BE2C (cell line): ENCODE measurements at regions not wholly inside any gene's neighbourhood (a gene's known extent, or its start where the extent isn't known, plus 50 kb on each side); places are given as distances from the start of the nearest gene placed in this dataset.

Source experiments
- DNase-seq: peaks from one replicate; pipeline ENCODE4 v3.0.0-alpha.2; 2020
- H3K27me3 ChIP-seq: fragments of 250-450 bp; sonication (Bioruptor Pico); 2 replicates; pipeline ENCODE4 v1.5.1; 2020; ENCODE audit warnings: mild to moderate bottlenecking
- H3K36me3 ChIP-seq: fragments of 250-450 bp; sonication (Bioruptor Pico); 2 replicates; pipeline ENCODE4 v1.5.1; 2020; ENCODE audit warnings: mild to moderate bottlenecking
- H3K4me1 ChIP-seq: fragments of 250-450 bp; sonication (Bioruptor Pico); 2 replicates; pipeline ENCODE4 v1.5.1; 2020
- H3K4me3 ChIP-seq: 2 replicates; pipeline ENCODE4 v1.5.1; 2011; ENCODE audit warnings: low read depth, low read length
- H3K9me3 ChIP-seq: fragments of 250-450 bp; sonication (Bioruptor Pico); 2 replicates; pipeline ENCODE4 v1.5.1; 2020
- TF ChIP-seq, protein P1 (sequence below): IDR thresholded peaks from 2 replicates; pipeline ENCODE4 v1.5.1; 2012; ENCODE audit warnings: mild to moderate bottlenecking, low read depth, low read length

DNA sequence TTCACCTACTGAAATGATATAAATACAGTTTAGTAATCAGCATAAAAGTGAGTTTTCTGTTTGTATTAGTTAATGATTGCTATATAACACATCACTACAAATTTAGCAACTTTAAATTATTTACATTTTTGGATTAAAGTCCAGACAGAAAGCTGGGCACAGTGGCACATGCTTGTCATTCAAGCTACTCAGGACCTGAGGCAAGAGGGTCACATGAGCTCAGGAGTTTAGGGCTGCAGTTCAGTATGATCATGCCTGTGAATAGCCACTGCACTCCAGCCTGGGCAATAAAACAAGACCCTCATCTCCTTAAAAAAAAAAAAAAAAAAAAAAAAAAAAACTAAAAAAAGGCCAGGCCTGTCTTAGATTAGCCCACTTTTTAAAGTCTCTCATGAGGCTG lies 273.6 kb upstream of the CTNND2 start:
- Histone ChIP-seq H3K36me3 (no peaks in the 10 kb centered on the region), H3K9me3 (no peaks in the 10 kb centered on the region), H3K4me1 (no peaks in the 10 kb centered on the region), H3K27me3 (no peaks in the 10 kb centered on the region), H3K4me3 (no peak overlapping the region)
- DNase-seq = no peak
- TF ChIP-seq, protein P1, sequence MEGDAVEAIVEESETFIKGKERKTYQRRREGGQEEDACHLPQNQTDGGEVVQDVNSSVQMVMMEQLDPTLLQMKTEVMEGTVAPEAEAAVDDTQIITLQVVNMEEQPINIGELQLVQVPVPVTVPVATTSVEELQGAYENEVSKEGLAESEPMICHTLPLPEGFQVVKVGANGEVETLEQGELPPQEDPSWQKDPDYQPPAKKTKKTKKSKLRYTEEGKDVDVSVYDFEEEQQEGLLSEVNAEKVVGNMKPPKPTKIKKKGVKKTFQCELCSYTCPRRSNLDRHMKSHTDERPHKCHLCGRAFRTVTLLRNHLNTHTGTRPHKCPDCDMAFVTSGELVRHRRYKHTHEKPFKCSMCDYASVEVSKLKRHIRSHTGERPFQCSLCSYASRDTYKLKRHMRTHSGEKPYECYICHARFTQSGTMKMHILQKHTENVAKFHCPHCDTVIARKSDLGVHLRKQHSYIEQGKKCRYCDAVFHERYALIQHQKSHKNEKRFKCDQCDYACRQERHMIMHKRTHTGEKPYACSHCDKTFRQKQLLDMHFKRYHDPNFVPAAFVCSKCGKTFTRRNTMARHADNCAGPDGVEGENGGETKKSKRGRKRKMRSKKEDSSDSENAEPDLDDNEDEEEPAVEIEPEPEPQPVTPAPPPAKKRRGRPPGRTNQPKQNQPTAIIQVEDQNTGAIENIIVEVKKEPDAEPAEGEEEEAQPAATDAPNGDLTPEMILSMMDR = no peak

DNA sequence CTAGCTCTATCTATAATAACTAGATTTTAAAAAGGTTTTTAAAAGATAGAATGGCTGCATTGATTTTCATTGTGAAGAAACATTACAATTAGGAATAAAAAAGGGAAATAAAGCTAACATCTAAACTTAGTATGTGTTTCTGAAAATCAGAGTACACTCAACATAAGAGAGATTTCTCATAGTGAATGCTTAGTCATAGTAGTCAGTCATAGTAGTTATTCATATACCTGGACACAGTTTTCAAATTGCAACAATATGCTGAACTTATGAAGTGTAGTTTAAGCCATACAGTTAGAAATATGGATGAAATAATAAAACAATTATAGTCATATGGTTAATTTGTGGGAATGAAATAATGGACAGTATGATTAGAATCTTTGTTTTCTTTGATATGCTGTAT lies 273.0 kb upstream of the CTNND2 start:
- no peak overlapping the region for H3K4me3 ChIP-seq
- no peaks in the 10 kb centered on the region for H3K36me3 ChIP-seq
- no peaks in the 10 kb centered on the region for H3K4me1 ChIP-seq
- no peaks in the 10 kb centered on the region for H3K9me3 ChIP-seq
- no peak for DNase-seq
- H3K27me3 ChIP-seq = no peaks in the 10 kb centered on the region
- TF ChIP-seq, protein P1 = no peak

DNA sequence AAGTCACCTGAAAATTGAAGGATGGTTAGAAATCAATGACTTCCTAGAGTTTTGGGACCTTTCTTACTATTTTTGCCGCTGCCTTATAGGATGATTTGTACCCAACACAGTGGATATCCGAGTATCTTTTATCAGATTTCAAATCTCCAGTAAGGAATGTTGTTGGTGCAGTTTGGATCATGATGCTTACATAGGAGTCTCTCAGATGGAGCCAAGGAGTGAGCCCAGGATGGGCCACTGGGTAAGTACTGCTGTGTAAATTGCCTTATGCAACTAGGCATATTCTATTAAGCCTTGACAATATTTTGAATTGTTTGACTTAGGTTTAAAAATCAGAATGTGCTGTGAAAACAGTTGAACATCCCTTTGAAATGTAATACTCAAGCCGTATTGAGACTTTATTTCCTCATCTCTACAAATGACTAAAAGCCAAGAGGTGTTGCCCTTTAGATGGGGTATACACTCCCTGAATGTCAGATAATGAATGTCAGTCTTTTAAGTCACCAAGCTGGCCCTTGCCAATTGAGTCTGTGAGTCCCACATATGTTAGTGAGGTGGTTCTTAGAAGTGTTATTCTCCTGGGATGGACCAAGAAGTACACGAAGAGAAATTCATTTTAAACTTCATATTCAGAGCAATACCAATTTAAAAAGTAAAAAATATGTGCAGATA lies 271.8 kb upstream of the CTNND2 start:
- Histone ChIP-seq H3K4me1 (no peaks in the 10 kb centered on the region), H3K9me3 (no peaks in the 10 kb centered on the region), H3K36me3 (no peaks in the 10 kb centered on the region), H3K27me3 (no peaks in the 10 kb centered on the region), H3K4me3 (no peak overlapping the region)
- TF ChIP-seq, protein P1 = no peak
- DNase-seq = no peak

DNA sequence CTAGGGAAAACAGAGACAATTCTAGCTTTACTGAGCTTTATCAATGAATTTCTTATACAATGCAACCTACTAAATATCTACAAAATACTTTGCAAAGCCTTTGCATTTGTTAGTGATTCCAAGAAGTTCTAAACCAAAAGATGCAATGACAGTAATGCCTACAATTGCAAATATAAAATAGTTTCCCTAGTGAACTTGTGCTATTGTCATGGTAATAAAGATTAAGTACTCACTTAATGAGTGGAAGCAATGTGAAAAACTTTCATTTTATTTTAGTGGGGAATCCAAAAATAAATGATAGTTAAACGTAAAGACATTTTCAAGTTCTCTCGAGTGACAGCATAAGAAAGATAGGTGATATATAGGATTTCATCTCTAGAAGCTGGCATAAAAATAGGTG lies 270.5 kb upstream of the CTNND2 start:
- no peaks in the 10 kb centered on the region for H3K9me3 ChIP-seq
- H3K36me3 ChIP-seq = no peaks in the 10 kb centered on the region
- no peak overlapping the region for H3K4me3 ChIP-seq
- no peak for DNase-seq
- TF ChIP-seq, protein P1 = no peak
- no peaks in the 10 kb centered on the region for H3K27me3 ChIP-seq
- H3K4me1 ChIP-seq = no peaks in the 10 kb centered on the region

DNA sequence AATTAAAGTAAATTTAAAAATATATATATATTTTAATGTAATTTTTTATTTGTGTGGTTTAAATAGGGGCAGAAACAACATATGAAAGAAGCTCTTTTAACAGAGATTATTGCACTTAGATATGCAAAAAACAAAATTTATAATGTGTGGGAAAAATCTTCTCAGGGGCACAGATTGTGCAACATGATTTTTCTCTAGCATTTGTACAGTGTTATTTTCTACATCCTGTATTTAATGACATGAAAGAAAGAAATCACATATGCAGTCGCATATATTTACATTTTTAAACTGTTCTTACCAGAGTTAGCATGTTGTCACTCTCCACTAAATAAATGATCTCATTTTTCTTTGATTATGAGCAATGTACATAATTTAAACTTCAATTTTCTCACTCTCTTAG lies 265.3 kb upstream of the CTNND2 start:
- Histone ChIP-seq H3K9me3 (no peaks in the 10 kb centered on the region), H3K36me3 (no peaks in the 10 kb centered on the region), H3K4me1 (no peaks in the 10 kb centered on the region), H3K4me3 (no peak overlapping the region), H3K27me3 (no peaks in the 10 kb centered on the region)
- TF ChIP-seq, protein P1 = no peak
- no peak for DNase-seq

DNA sequence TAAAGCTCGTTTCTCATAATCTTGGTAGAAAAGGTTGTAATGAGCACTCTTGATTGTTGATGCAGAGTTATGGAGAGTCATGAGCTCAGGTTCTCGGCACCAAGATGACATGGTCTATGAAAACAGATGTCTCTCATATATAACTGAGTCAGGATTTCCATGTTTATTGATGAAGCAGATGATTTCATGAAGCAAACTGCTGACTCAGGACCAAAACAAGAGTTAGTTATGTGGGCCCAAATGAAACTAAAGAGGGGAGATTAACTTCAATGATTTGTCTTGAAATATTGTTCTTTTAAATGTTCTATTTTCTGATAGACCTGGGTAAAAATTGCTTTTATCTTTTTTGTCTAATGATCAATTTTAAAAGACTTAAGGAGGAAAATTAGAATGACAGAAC lies 258.6 kb upstream of the CTNND2 start:
- Histone ChIP-seq H3K4me1 (no peaks in the 10 kb centered on the region), H3K27me3 (no peaks in the 10 kb centered on the region), H3K9me3 (no peaks in the 10 kb centered on the region), H3K4me3 (no peak overlapping the region), H3K36me3 (no peaks in the 10 kb centered on the region)
- TF ChIP-seq, protein P1 = no peak
- DNase-seq = no peak
